SK-N-SH treated with all-trans-retinoic acid at 6 μM for 48 hours (cell line): ENCODE measurements at regions not wholly inside any gene's neighbourhood (a gene's known extent, or its start where the extent isn't known, plus 50 kb on each side); places are given as distances from the start of the nearest gene placed in this dataset.

Source experiments
- ATAC-seq: fragments of 200-7000 bp; cut with Tn5 transposase; 3 replicates; pipeline ENCODE4 v1.9.1; 2020; ENCODE audit warnings: mild to moderate bottlenecking, moderate library complexity
- ARNTL ChIP-seq: fragments of 450-650 bp; formaldehyde crosslinking; IDR thresholded peaks from 2 replicates; pipeline ENCODE4 v1.5.0; 2020; ENCODE audit warnings: low read depth, mild to moderate bottlenecking, moderate library complexity, borderline replicate concordance
- BACH2 ChIP-seq: fragments of 250-450 bp; sonication (Bioruptor Pico); IDR thresholded peaks from 2 replicates; pipeline ENCODE4 v1.9.0; 2021; ENCODE audit warnings: mild to moderate bottlenecking, borderline replicate concordance
- CSDC2 ChIP-seq: fragments of 250-450 bp; sonication (Bioruptor Pico); IDR thresholded peaks from 2 replicates; pipeline ENCODE4 v1.5.0; 2020; ENCODE audit warnings: mild to moderate bottlenecking, moderate library complexity
- ESRRG ChIP-seq: fragments of 250-450 bp; sonication (Bioruptor Pico); IDR thresholded peaks from 2 replicates; pipeline ENCODE4 v1.6.1; 2021; ENCODE audit warnings: mild to moderate bottlenecking
- ISL1 ChIP-seq: fragments of 250-450 bp; sonication (Bioruptor Pico); IDR thresholded peaks from 2 replicates; pipeline ENCODE4 v2.1.2; 2022; ENCODE audit warnings: mild to moderate bottlenecking, moderate library complexity
- OSR1 ChIP-seq: fragments of 250-450 bp; sonication (Bioruptor Pico); IDR thresholded peaks from 2 replicates; pipeline ENCODE4 v1.8.0; 2022; ENCODE audit warnings: moderate library complexity, mild to moderate bottlenecking, inconsistent platforms
- SNAI2 ChIP-seq: fragments of 250-450 bp; sonication (Bioruptor Pico); IDR thresholded peaks from 2 replicates; pipeline ENCODE4 v1.5.0; 2020; ENCODE audit warnings: mild to moderate bottlenecking, moderate library complexity
- TCF4 ChIP-seq: fragments of 250-450 bp; sonication (Bioruptor Pico); IDR thresholded peaks from 2 replicates; pipeline ENCODE4 v1.8.0; 2021; ENCODE audit warnings: mild to moderate bottlenecking, moderate library complexity, borderline replicate concordance
- TOX ChIP-seq: fragments of 250-450 bp; sonication (Bioruptor Pico); IDR thresholded peaks from 2 replicates; pipeline ENCODE4 v1.8.0; 2021; ENCODE audit warnings: mild to moderate bottlenecking, moderate library complexity, borderline replicate concordance
- ZC3H10 ChIP-seq: fragments of 250-450 bp; sonication (Bioruptor Pico); IDR thresholded peaks from 2 replicates; pipeline ENCODE4 v1.5.1; 2021; ENCODE audit warnings: mild to moderate bottlenecking, moderate library complexity
- ZFP3 ChIP-seq: fragments of 250-450 bp; sonication (Bioruptor Pico); IDR thresholded peaks from 2 replicates; pipeline ENCODE4 v1.5.0; 2020; ENCODE audit warnings: mild to moderate bottlenecking, moderate library complexity
- ZFP30 ChIP-seq: fragments of 450-650 bp; formaldehyde crosslinking; IDR thresholded peaks from 2 replicates; pipeline ENCODE4 v1.5.0; 2022; ENCODE audit warnings: mild to moderate bottlenecking, moderate library complexity
- ZNF565 ChIP-seq: fragments of 450-650 bp; formaldehyde crosslinking; conservative IDR thresholded peaks from 2 replicates; pipeline ENCODE4 v1.5.0; 2020; ENCODE audit warnings: low read depth, mild to moderate bottlenecking, moderate library complexity
- ZNF70 ChIP-seq: fragments of 450-650 bp; formaldehyde crosslinking; IDR thresholded peaks from 2 replicates; pipeline ENCODE4 v1.5.0; 2020; ENCODE audit warnings: mild to moderate bottlenecking, moderate library complexity
- ZNF8 ChIP-seq: fragments of 450-650 bp; formaldehyde crosslinking; IDR thresholded peaks from 2 replicates; pipeline ENCODE4 v1.5.0; 2020; ENCODE audit warnings: mild to moderate bottlenecking, moderate library complexity
- TF ChIP-seq, protein P1 (sequence below): fragments of 250-450 bp; sonication (Bioruptor Pico); IDR thresholded peaks from 2 replicates; pipeline ENCODE4 v1.8.0; 2020; ENCODE audit warnings: mild to moderate bottlenecking, moderate library complexity, borderline replicate concordance
- TF ChIP-seq, protein P2 (sequence below): fragments of 250-450 bp; sonication (Bioruptor Pico); IDR thresholded peaks from 2 replicates; pipeline ENCODE4 v1.5.0; 2020; ENCODE audit warnings: mild to moderate bottlenecking, moderate library complexity
- TF ChIP-seq, protein P3 (sequence below): fragments of 250-450 bp; sonication (Bioruptor Pico); IDR thresholded peaks from 2 replicates; pipeline ENCODE4 v1.5.1; 2020; ENCODE audit warnings: low read depth, mild to moderate bottlenecking, moderate library complexity
- TF ChIP-seq, protein P4 (sequence below): fragments of 250-450 bp; sonication (Bioruptor Pico); IDR thresholded peaks from 2 replicates; pipeline ENCODE4 v1.5.1; 2021; ENCODE audit warnings: mild to moderate bottlenecking, moderate library complexity
- TF ChIP-seq, protein P5 (sequence below): fragments of 250-450 bp; sonication (Bioruptor Pico); IDR thresholded peaks from 2 replicates; pipeline ENCODE4 v1.8.0; 2021; ENCODE audit warnings: low read depth, mild to moderate bottlenecking, moderate library complexity, borderline replicate concordance

DNA sequence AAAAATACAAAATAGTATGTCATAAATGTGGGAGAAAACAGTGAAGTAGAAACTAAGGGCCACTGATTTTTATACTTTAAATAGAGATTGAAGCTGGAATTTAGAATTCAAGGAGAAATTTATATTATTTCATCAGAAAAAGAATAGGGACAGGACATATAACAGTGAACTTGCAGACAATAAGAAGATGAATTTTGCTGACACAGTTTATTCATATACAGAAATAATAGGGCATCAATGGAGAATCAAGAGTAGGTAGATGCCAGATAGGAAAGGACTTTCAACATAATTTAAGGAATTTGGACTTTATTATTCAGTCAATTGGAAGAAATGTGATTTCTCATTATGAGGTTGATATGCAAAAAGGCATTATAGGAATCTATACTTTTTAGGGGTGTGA is 118.9 kb upstream of the HNMT start:
- no peak for ATAC-seq
- TF ChIP-seq, protein P1, sequence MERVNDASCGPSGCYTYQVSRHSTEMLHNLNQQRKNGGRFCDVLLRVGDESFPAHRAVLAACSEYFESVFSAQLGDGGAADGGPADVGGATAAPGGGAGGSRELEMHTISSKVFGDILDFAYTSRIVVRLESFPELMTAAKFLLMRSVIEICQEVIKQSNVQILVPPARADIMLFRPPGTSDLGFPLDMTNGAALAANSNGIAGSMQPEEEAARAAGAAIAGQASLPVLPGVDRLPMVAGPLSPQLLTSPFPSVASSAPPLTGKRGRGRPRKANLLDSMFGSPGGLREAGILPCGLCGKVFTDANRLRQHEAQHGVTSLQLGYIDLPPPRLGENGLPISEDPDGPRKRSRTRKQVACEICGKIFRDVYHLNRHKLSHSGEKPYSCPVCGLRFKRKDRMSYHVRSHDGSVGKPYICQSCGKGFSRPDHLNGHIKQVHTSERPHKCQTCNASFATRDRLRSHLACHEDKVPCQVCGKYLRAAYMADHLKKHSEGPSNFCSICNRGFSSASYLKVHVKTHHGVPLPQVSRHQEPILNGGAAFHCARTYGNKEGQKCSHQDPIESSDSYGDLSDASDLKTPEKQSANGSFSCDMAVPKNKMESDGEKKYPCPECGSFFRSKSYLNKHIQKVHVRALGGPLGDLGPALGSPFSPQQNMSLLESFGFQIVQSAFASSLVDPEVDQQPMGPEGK, result no peak
- TF ChIP-seq, protein P2, sequence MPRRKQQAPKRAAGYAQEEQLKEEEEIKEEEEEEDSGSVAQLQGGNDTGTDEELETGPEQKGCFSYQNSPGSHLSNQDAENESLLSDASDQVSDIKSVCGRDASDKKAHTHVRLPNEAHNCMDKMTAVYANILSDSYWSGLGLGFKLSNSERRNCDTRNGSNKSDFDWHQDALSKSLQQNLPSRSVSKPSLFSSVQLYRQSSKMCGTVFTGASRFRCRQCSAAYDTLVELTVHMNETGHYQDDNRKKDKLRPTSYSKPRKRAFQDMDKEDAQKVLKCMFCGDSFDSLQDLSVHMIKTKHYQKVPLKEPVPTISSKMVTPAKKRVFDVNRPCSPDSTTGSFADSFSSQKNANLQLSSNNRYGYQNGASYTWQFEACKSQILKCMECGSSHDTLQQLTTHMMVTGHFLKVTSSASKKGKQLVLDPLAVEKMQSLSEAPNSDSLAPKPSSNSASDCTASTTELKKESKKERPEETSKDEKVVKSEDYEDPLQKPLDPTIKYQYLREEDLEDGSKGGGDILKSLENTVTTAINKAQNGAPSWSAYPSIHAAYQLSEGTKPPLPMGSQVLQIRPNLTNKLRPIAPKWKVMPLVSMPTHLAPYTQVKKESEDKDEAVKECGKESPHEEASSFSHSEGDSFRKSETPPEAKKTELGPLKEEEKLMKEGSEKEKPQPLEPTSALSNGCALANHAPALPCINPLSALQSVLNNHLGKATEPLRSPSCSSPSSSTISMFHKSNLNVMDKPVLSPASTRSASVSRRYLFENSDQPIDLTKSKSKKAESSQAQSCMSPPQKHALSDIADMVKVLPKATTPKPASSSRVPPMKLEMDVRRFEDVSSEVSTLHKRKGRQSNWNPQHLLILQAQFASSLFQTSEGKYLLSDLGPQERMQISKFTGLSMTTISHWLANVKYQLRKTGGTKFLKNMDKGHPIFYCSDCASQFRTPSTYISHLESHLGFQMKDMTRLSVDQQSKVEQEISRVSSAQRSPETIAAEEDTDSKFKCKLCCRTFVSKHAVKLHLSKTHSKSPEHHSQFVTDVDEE (CRISPR knock-in tag), result no peak
- TF ChIP-seq ZFP30 (CRISPR knock-in tag) (no peak), ZNF70 (CRISPR knock-in tag) (no peak), TOX (CRISPR knock-in tag) (no peak), BACH2 (no peak), ZNF565 (CRISPR knock-in tag) (no peak), ISL1 (CRISPR knock-in tag) (no peak), OSR1 (CRISPR knock-in tag) (no peak), ZC3H10 (CRISPR knock-in tag) (no peak), ESRRG (CRISPR knock-in tag) (no peak), ZFP3 (CRISPR knock-in tag) (no peak), ARNTL (CRISPR knock-in tag) (no peak), ZNF8 (CRISPR knock-in tag) (no peak)
- TF ChIP-seq, protein P3, sequence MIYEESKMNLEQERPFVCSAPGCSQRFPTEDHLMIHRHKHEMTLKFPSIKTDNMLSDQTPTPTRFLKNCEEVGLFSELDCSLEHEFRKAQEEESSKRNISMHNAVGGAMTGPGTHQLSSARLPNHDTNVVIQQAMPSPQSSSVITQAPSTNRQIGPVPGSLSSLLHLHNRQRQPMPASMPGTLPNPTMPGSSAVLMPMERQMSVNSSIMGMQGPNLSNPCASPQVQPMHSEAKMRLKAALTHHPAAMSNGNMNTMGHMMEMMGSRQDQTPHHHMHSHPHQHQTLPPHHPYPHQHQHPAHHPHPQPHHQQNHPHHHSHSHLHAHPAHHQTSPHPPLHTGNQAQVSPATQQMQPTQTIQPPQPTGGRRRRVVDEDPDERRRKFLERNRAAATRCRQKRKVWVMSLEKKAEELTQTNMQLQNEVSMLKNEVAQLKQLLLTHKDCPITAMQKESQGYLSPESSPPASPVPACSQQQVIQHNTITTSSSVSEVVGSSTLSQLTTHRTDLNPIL (CRISPR knock-in tag), result no peak
- TF ChIP-seq, all 23 proteins: peak for 0

DNA sequence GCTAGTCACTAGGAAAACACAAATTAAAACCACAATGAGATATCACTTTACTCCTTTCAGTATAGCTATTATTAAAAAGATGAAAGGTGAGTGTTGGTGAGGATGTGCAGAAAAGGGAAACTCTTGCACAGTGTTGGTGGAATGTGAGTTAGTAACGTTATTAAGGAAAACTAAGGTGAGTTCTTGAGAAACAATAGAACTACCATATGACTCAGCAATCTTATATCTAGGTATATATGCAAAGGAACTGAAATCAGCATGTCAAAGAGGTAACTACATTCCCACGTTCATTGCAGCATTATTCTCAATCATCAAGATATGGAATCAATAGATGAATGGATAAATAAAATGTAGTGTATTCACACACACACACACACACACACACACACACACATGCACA is 117.3 kb upstream of the HNMT start:
- no peak for ATAC-seq
- TF ChIP-seq ZNF8 (CRISPR knock-in tag), result no peak
- TF ChIP-seq, protein P4, sequence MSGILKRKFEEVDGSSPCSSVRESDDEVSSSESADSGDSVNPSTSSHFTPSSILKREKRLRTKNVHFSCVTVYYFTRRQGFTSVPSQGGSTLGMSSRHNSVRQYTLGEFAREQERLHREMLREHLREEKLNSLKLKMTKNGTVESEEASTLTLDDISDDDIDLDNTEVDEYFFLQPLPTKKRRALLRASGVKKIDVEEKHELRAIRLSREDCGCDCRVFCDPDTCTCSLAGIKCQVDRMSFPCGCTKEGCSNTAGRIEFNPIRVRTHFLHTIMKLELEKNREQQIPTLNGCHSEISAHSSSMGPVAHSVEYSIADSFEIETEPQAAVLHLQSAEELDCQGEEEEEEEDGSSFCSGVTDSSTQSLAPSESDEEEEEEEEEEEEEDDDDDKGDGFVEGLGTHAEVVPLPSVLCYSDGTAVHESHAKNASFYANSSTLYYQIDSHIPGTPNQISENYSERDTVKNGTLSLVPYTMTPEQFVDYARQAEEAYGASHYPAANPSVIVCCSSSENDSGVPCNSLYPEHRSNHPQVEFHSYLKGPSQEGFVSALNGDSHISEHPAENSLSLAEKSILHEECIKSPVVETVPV, result no peak
- no peak for TF ChIP-seq ZC3H10 (CRISPR knock-in tag)
- TF ChIP-seq BACH2, result no peak
- TF ChIP-seq TOX (CRISPR knock-in tag), result no peak
- no peak for TF ChIP-seq ZFP30 (CRISPR knock-in tag)
- TF ChIP-seq, protein P5, sequence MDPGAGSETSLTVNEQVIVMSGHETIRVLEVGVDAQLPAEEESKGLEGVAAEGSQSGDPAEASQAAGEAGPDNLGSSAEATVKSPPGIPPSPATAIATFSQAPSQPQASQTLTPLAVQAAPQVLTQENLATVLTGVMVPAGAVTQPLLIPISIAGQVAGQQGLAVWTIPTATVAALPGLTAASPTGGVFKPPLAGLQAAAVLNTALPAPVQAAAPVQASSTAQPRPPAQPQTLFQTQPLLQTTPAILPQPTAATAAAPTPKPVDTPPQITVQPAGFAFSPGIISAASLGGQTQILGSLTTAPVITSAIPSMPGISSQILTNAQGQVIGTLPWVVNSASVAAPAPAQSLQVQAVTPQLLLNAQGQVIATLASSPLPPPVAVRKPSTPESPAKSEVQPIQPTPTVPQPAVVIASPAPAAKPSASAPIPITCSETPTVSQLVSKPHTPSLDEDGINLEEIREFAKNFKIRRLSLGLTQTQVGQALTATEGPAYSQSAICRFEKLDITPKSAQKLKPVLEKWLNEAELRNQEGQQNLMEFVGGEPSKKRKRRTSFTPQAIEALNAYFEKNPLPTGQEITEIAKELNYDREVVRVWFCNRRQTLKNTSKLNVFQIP, result no peak
- TF ChIP-seq ZNF565 (CRISPR knock-in tag), result no peak
- TF ChIP-seq, protein P3 (CRISPR knock-in tag), result no peak
- TF ChIP-seq SNAI2 (CRISPR knock-in tag), result no peak

DNA sequence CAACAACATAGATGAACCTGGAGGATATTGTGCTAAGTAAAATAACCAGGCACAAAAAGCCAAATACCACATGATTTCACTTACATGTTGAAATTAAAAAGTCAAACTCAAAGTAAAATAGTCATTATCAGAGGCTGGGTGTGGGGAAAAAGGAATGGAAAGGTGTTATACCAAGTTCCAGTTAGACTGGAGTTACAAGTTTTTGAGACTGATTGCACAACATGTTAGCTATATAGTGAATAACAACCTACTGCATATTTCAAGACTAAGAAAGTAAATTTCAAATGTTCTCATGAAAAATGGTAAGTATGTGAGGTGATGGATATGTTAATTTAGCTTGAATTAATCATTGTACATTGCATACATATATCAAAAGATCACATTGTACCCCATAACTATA is 116.8 kb upstream of the HNMT start:
- no peak for ATAC-seq
- TF ChIP-seq ZC3H10 (CRISPR knock-in tag) (no peak), CSDC2 (CRISPR knock-in tag) (no peak), TCF4 (CRISPR knock-in tag) (no peak), ESRRG (CRISPR knock-in tag) (no peak)
- TF ChIP-seq, protein P1, result no peak
- TF ChIP-seq, protein P4, result no peak
- TF ChIP-seq, protein P3 (CRISPR knock-in tag), result no peak
- TF ChIP-seq, protein P5, result no peak
